ENCODE measurements at regions not wholly inside any gene's neighbourhood (a gene's known extent, or its start where the extent isn't known, plus 50 kb on each side); places are given as distances from the start of the nearest gene placed in this dataset.

DNA sequence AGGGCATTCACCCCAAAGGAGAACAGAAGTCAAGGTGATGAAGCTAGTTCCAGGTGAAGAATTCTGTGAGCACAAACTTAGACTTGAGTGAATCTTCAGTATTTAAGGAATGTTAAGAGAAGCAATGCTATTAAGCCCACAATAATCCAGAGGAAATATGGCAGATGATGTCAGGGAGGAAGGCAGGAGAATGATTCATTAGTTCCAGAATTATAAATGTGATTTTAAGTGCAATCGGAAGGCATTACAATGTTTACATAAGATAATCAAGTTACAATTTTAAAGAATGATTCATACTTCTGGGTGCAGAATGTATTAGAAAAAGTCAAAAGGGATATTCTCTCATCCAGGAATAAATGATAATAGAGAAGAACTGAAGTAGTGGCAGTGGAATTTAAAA is 545.2 kb upstream of the BRINP3 start:
- TF ChIP-seq, protein P1, sequence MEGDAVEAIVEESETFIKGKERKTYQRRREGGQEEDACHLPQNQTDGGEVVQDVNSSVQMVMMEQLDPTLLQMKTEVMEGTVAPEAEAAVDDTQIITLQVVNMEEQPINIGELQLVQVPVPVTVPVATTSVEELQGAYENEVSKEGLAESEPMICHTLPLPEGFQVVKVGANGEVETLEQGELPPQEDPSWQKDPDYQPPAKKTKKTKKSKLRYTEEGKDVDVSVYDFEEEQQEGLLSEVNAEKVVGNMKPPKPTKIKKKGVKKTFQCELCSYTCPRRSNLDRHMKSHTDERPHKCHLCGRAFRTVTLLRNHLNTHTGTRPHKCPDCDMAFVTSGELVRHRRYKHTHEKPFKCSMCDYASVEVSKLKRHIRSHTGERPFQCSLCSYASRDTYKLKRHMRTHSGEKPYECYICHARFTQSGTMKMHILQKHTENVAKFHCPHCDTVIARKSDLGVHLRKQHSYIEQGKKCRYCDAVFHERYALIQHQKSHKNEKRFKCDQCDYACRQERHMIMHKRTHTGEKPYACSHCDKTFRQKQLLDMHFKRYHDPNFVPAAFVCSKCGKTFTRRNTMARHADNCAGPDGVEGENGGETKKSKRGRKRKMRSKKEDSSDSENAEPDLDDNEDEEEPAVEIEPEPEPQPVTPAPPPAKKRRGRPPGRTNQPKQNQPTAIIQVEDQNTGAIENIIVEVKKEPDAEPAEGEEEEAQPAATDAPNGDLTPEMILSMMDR (IDR thresholded peaks at IDR 0.05; ENCODE audit: borderline replicate concordance, extremely low read depth, low read length, poor library complexity, severe bottlenecking), result no peak
- TF ChIP-seq EZH2 (IDR thresholded peaks at IDR 0.05; ENCODE audit: borderline replicate concordance, low read depth, low read length, severe bottlenecking), result no peak
